Sigmoid colon (tissue), 6 donors: ENCODE measurements at regions not wholly inside any gene's neighbourhood (a gene's known extent, or its start where the extent isn't known, plus 50 kb on each side); places are given as distances from the start of the nearest gene placed in this dataset.

ENCODE experiments used
- DNase-seq: peaks from one replicate; pipeline ENCODE4 v3.0.0-alpha.2; 2019
- H3K27ac ChIP-seq, 4 donors: fragments of 200-600 bp; sonication (generic); one replicate each; pipeline ENCODE4 v1.5.1; 2016 to 2019; ENCODE audit warnings: mild to moderate bottlenecking in 1 of 4
- H3K27me3 ChIP-seq, 3 donors: fragments of 200-600 bp; sonication (generic); one replicate each; pipeline ENCODE4 v1.5.1; 2019; ENCODE audit warnings: mild to moderate bottlenecking in 1 of 3
- H3K36me3 ChIP-seq, 4 donors: fragments of 200-600 bp; sonication (generic); one replicate each; pipeline ENCODE4 v1.5.1; 2016 to 2019
- H3K4me1 ChIP-seq, 4 donors: fragments of 200-600 bp; sonication (generic); one replicate each; pipeline ENCODE4 v1.5.1; 2017 to 2019
- H3K4me3 ChIP-seq, 4 donors: fragments of 200-600 bp; sonication (generic); one replicate each; pipeline ENCODE4 v1.5.1; 2017 to 2019; ENCODE audit warnings: mild to moderate bottlenecking in 2 of 4, moderate library complexity in 1 of 4
- H3K9me3 ChIP-seq, 4 donors: fragments of 200-600 bp in 3 of 4; sonication (generic) in 3 of 4; one replicate each; pipeline versions ENCODE4 v1.5.1 to v1.6.1; 2013 to 2019
- CTCF ChIP-seq, 4 experiments: fragments of 450-650 bp in 3 of 4; fragments of 200-600 bp in 1 of 4; IDR thresholded peaks; one replicate each; pipeline ENCODE4 v1.5.1; 2016 to 2019; ENCODE audit warnings: antibody characterized with exemption in 4 of 4, mild to moderate bottlenecking in 3 of 4, moderate library complexity in 2 of 4
- EP300 ChIP-seq, 4 donors: sonication (generic); formaldehyde crosslinking; IDR thresholded peaks; one replicate each; pipeline ENCODE4 v1.6.1; 2017; ENCODE audit warnings: antibody characterized with exemption in 4 of 4
- POLR2A ChIP-seq, 2 donors: fragments of 450-650 bp; IDR thresholded peaks; one replicate each; pipeline ENCODE4 v1.6.1; 2016; ENCODE audit warnings: antibody characterized with exemption in 2 of 2, mild to moderate bottlenecking in 2 of 2, moderate library complexity in 2 of 2
- POLR2AphosphoS5 ChIP-seq, 4 donors: sonication (generic); formaldehyde crosslinking; IDR thresholded peaks; one replicate each; pipeline ENCODE4 v1.6.1; 2017; ENCODE audit warnings: antibody characterized with exemption in 4 of 4
- WGBS, 2 donors: extraction: QIAGEN DNeasy Blood & Tissue Kit; methylation state at CpG; one replicate each; pipeline ENCODE4 v1.1.7; 2013; 5-methylcytosine and 5-hydroxymethylcytosine counted together
- intact Hi-C: fragments of 100-400 bp; cut with DNase I; formaldehyde crosslinking; loops from one replicate; pipeline ENCODE4 v1.15.1; 2023
- donor health status: healthy with polysubstance abuse.
- donor health status: healthy.

- no peak for TF ChIP-seq CTCF (IDR thresholded peaks at IDR 0.05)
- no peak for DNase-seq
- intact Hi-C loops, result no loop called here
- no peaks in the 10 kb centered on the region for H3K27me3 ChIP-seq
- no peaks in the 10 kb centered on the region for H3K36me3 ChIP-seq
- H3K9me3 ChIP-seq, result no peaks in the 10 kb centered on the region
- no peak overlapping the region for H3K4me3 ChIP-seq
- no peak overlapping the region for H3K27ac ChIP-seq
- no peaks in the 10 kb centered on the region for H3K4me1 ChIP-seq
Measured at GRCh38 chrX:34072906-34073305, 59.2 kb downstream of the FAM47A start.

DNA sequence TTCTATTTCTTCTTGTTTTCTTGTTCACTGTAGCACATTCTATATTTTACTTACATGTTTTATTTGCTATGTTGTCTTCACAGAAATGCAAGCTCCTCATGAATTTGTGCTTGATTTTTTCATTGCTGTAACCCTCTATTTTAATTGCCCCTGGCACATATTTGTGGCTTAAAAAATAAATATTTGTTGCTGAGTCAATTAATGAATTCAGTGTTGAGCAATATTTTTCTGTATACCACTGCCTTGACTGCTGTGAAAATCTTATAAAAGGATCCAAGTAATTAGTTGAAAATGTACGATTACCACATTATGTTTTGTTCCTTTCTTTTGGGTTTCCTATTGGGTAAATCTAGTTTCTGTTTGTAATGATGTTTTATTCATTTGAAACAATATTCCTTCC, 68.5 kb downstream of the FAM47A start:
- TF ChIP-seq POLR2AphosphoS5 (IDR thresholded peaks at IDR 0.05), result no peak
- 79 to 81% methylated on average over 1 of the region's 1 CpG for WGBS, 2 donors
- H3K27me3 ChIP-seq, result no peaks in the 10 kb centered on the region
- DNase-seq, result no peak
- no peak overlapping the region for H3K4me3 ChIP-seq
- no peak overlapping the region for H3K27ac ChIP-seq
- H3K36me3 ChIP-seq, result no peaks in the 10 kb centered on the region
- intact Hi-C loops, result no loop called here
- H3K9me3 ChIP-seq, result no peaks in the 10 kb centered on the region
- H3K4me1 ChIP-seq, result no peaks in the 10 kb centered on the region

DNA sequence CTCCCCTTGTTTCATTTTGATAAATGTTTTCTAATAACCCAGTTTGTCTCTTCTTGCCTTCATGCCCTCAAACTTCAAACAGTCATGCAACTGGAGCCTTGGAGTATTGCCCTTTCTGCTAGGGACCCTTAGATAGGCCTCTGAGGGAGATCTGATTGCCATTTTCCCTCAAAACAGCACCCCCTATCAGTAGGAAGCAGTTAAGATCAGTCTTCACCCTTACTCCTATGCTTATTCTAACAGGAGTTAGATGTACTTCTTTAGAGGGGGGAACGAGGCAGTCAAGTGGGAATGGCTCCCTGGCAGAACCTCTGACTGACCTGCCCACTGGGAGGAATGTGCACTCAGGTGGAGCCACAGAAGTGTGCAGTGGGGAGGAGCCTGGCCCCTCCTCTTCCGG, 74.1 kb downstream of the FAM47A start:
- intact Hi-C loops, result loop anchor here (5.0 kb wide), 1 partner anchor 36 kb away; no protein-coding TSS in a partner anchor
- no peak for TF ChIP-seq EP300 (IDR thresholded peaks at IDR 0.05)
- TF ChIP-seq CTCF (IDR thresholded peaks at IDR 0.05), result no peak
- no peak for TF ChIP-seq POLR2AphosphoS5 (IDR thresholded peaks at IDR 0.05)
- no peak for TF ChIP-seq POLR2A (IDR thresholded peaks at IDR 0.05)
- Histone ChIP-seq H3K36me3 (no peaks in the 10 kb centered on the region), H3K27me3 (no peaks in the 10 kb centered on the region), H3K27ac (no peak overlapping the region), H3K4me3 (no peak overlapping the region), H3K4me1 (no peaks in the 10 kb centered on the region), H3K9me3 (no peaks in the 10 kb centered on the region)
- no peak for DNase-seq
- 49 to 73% methylated on average over 2 of the region's 2 CpGs for WGBS, 2 donors

- DNase-seq, result no peak
- H3K4me3 ChIP-seq, result no peak overlapping the region
- no peaks in the 10 kb centered on the region for H3K9me3 ChIP-seq
- H3K4me1 ChIP-seq, result no peaks in the 10 kb centered on the region
- WGBS, 2 donors, result 41 to 63% methylated on average over 4 of the region's 4 CpGs
- H3K27ac ChIP-seq, result no peak overlapping the region
- intact Hi-C loops, result no loop called here
- peaks cover 0 to 2% (median 0%) of the 10 kb centered on the region in 3 donors for H3K27me3 ChIP-seq
- H3K36me3 ChIP-seq, result no peaks in the 10 kb centered on the region
- TF ChIP-seq EP300 (IDR thresholded peaks at IDR 0.05) (no peak), CTCF (IDR thresholded peaks at IDR 0.05) (no peak), POLR2A (IDR thresholded peaks at IDR 0.05) (no peak), POLR2AphosphoS5 (IDR thresholded peaks at IDR 0.05) (no peak)
Measured at GRCh38 chrX:34053931-34054330, 78.2 kb downstream of the FAM47A start.
